ENCODE measurements at regions not wholly inside any gene's neighbourhood (a gene's known extent, or its start where the extent isn't known, plus 50 kb on each side); places are given as distances from the start of the nearest gene placed in this dataset.

- no peak for DNase-seq
Measured at GRCh38 chr1:201589186-201589585, 50.3 kb downstream of the NAV1 start.

DNA sequence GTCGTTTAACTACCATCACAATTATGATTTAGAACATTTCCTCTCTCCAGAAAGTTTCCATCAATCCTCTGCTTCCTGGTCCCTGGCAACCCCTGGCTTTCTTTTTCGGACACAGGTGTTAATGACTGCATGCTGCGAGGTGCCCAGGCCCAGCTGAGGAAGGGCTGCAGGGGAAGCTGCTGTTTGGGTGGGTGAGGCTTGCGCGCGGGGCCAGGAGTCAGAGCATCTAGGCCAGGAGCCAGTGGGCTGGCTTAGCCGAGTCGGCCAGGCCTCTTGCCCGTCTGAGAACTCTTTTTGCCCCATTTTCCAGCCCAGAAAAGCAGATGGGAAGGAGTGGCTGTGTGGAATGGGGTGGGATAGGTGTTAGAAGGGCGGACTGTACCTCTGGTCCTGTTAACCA is 51.5 kb downstream of the NAV1 start:
- no peak for DNase-seq

GRCh38 chr1:201591348-201591747 is 52.4 kb downstream of the NAV1 start:
- no peak for DNase-seq

- no peak for DNase-seq
Measured at GRCh38 chr1:201591981-201592380, 53.1 kb downstream of the NAV1 start.

DNA sequence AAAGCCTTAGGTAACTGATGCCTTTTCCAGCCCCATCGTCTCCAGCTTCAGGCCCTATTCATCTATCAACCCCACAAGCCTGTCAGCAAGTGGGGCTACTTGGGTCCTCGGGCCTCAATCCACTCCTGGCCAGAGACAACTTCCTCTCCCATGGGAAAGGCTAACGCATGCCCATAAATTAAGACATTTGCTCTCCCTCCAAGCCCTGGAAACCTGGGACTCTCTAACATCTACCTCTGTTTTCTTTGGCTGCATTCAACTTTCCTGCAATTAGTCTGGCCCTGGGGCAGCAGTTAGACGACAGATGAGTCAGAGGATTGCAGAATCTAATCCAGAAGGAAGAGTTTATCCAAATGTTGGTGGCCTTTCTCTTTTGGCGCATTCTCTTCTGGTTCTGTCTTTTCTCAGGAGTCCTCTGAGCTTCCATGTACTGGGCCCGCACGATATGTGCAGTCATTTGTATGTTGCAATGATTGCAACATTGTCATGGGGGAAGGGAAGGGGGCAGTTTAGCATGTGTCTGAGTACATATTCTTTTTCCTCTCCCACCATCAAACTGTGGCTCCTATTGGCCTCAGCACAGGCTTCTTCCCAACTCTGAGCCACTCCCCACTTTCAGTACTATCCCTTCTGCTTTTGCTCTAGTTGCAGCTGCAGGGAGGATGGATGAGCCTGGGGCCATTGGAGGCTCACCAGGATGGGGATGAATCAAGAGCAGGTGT is 54.4 kb downstream of the NAV1 start:
- no peak for DNase-seq

GRCh38 chr1:201594575-201595245 is 55.8 kb downstream of the NAV1 start:
- DNase-seq: no peak

- no peak for DNase-seq
Measured at GRCh38 chr1:201595381-201595780, 56.5 kb downstream of the NAV1 start.

GRCh38 chr1:201596101-201596868 is 57.4 kb downstream of the NAV1 start:
- no peak for DNase-seq

DNA sequence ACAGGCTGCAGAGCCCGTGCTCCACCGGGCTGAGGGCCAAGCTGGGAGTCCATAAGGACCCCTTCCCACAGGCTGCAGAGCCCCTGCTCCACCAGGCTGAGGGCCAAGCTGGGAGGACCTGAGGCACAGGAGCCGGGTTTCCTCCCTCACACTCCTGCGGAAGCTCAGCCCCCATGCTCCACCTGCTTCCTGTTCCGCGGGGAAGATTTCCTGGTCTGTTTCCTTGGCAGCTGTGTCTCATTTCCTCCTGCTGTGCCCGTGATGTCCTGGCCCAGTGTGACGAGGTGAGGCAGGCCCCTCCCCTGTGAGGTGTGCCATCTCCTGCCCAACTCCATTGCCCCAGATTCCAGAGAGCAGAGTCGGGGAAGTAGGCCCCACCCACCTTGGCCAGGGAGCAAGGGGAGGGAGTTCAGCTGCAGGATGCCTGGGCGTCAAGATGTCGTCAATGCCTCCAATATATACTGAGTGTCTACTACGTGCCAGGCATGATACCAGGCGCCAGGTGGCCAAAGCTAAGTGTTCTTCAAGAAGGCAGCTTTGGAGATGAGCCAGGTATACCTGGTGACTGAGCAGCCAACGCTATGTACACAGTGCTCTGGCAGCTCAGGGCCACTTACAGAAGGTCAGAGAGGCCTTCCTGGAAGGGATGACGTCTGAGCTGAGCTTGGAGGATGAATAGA is 58.8 kb downstream of the NAV1 start:
- DNase-seq: no peak

- DNase-seq: no peak
Measured at GRCh38 chr1:201598396-201598795, 59.5 kb downstream of the NAV1 start.

GRCh38 chr1:201598973-201599372 is 60.0 kb downstream of the NAV1 start:
- DNase-seq: no peak

DNA sequence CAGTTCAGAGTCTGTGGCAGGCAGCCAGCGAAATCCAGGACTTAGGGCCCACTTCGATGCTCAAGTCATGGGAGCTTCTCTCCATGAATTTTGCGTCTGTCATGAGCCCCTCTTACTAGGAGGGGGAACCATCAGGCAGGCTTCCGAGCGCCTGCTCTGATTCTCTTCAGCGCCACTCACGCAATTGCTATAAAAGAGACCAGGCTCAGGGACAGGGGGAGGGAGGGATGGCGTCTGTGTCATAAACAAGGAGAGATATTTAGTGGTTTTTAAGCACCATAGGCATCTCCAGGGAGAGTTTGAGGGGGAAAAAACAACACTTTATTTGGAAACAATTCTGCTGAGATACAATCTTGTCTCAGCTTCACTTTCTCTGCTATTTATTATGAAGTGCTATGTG is 60.6 kb downstream of the NAV1 start:
- no peak for DNase-seq

DNA sequence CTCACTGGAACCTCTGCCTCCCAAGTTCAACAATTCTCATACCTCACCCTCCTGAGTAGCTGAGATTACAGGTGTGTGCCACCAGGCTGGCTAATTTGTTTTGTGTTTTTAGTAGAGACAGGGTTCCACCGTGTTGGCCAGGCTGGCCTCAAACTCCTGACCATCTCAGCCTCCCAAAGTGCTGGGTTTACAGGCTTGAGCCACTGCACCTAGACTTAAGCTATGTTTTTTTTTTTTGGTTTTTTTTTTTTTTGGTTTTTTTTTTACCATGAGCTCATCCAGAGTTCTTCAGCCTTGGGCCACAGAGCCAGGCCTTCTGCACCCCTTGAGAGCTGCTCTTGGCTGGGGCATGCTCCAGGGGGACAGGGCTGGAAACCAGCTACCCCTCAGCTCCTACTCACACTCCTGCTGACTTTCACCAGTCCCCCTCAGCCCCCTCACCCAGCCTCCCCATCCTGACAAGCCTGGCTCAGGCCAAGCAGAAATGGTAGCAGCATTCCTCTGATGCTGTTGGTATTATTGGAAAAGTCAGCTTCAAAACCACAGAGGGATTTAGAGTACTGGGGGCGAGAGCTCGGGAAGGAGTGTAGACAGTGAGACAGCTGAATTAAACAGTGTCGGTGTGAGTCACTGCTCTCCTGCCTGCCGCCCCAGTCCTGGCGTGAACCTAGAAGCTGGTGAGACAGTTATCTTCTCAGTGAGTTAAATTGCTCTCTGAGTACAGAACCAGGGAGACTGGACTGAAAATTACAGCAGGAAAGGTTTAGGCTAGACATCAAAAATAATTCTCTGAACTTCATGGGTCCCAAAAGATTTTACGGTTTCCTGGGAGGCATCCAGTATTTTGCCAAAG is 63.7 kb downstream of the NAV1 start:
- DNase-seq: peak; percentile 65

GRCh38 chr1:201603613-201604232 is 64.8 kb downstream of the NAV1 start:
- no peak for DNase-seq

- no peak for DNase-seq
Measured at GRCh38 chr1:201605385-201606010, 66.6 kb downstream of the NAV1 start.

GRCh38 chr1:201606096-201606495 is 67.2 kb downstream of the NAV1 start:
- DNase-seq: no peak

DNA sequence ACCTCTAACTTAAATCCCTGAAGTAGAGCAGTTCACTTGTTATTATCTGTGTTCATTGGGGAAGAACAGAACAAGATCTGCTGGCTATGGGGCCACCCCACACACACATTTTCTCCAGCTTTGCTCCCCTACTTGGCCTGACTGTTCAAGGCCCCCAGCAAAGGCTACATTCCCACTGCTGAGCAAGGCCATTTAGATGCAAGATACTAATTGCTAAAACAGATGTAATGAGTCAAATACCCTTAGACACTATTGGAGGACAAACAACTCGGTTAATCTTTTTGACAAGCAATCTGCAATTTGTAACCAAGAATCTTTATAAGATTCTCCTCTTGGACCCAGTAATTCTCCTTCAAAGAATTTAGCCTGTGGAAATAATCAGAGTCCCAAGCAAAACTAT is 67.7 kb downstream of the NAV1 start:
- no peak for DNase-seq

DNA sequence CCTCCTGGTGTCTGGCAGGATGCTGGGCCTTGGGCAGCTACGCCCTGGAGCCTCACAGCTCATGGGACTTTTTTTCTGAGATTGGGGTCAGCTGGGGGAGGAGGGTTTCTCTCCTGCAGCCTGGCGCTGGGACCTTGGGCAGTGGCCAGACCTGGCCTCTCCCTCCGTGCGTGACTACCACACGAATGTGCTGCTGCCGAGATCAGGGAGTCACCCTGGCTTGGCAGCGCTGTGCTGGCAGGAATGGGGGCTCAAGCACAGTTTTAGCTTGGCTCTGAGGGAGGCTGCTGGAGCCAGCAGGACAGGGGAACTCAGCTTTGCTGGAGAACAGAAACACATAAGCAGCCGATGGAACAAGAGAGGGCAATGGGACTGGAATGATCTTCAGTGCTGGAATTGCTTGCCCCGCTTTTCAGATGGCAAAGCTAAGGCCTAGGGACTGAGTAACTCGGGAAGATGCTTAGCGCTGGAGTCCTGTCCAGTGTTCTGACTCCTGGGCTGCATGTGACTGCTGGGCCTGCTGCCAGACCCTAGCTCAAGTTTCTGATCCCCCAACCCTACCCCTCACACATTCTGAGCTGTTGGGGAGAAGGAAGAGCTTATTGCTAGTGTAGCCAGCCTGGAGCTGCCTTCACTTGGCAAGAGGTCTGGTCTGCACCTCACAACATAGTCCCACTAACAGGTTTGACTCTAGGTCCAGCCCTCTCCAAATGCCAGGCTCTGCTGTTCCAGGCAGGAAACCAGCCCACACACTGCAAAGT is 69.9 kb downstream of the NAV1 start:
- DNase-seq: no peak

- DNase-seq: no peak
Measured at GRCh38 chr1:201609661-201610318, 70.9 kb downstream of the NAV1 start.

DNA sequence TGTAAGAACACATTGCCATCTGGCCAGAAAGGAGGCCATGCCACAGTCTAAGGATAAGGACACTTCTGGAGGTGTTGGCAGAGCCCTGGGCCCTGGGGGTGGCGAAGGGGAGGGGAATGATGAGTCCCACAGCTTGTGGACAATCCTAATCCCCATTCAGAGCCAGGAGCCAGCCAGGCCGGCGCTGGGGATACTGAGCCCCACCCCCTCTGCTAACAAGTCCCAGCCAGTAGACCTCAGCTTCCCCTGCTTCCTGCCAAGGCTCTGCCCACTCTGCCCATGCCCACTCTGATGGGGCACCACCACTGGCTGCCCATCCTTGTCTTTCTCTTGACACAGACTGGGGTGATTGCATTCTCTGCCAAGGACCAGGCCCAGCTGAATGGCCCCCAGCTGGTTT is 71.9 kb downstream of the NAV1 start:
- no peak for DNase-seq

Data from occipital lobe (tissue), 1 donor.